PC-3 (cell line): ENCODE measurements at regions not wholly inside any gene's neighbourhood (a gene's known extent, or its start where the extent isn't known, plus 50 kb on each side); places are given as distances from the start of the nearest gene placed in this dataset.

Experiments
- ATAC-seq: fragments of 200-7000 bp; cut with Tn5 transposase; 2 replicates; pipeline ENCODE4 v1.9.1; 2020; ENCODE audit warnings: mild to moderate bottlenecking, moderate library complexity
- BruUV-seq: library from RNA; stranded (reverse); fragments of 400-500 nt; replicated peaks from 2 replicates; lab custom pipeline; 2021; lab: Mats Ljungman, UMichigan
- CTCF ChIA-PET: fragments of 300-600 bp; sonication (Branson Sonifier 250); formaldehyde crosslinking; loops from one replicate; lab custom pipeline; 2022; ENCODE audit warnings: antibody characterized with exemption; lab: Charles Lee
- POLR2A ChIA-PET: fragments of 300-600 bp; sonication (Branson Sonifier 250); formaldehyde crosslinking; loops from one replicate; lab custom pipeline; 2022; ENCODE audit warnings: antibody characterized with exemption; ENCODE audit not compliant: unreplicated experiment; lab: Charles Lee
- DNase-seq: peaks from one replicate; pipeline ENCODE4 v3.0.0-alpha.2; 2015
- H2AFZ ChIP-seq: fragments of 300-600 bp; sonication (generic); 2 replicates; pipeline ENCODE4 v1.6.0; 2016; ENCODE audit warnings: antibody characterized with exemption, low read length
- H3F3A ChIP-seq: fragments of 300-600 bp; sonication (generic); one replicate; pipeline ENCODE4 v1.6.0; 2017; ENCODE audit warnings: antibody characterized with exemption, low read length, control low read depth, mild to moderate bottlenecking; ENCODE audit not compliant: unreplicated experiment
- H3K27ac ChIP-seq: fragments of 300-600 bp; sonication (generic); 2 replicates; pipeline ENCODE4 v1.5.1; 2016; ENCODE audit warnings: mild to moderate bottlenecking, low read length
- H3K27me3 ChIP-seq: fragments of 300-600 bp; sonication (generic); 2 replicates; pipeline ENCODE4 v1.6.1; 2016; ENCODE audit warnings: low read length, mixed read lengths
- H3K36me3 ChIP-seq: fragments of 300-600 bp; sonication (generic); 2 replicates; pipeline ENCODE4 v1.6.1; 2016; ENCODE audit warnings: low read depth, mixed run types, low read length, mixed read lengths
- H3K4me1 ChIP-seq: fragments of 300-600 bp; sonication (generic); 2 replicates; pipeline ENCODE4 v1.5.1; 2016; ENCODE audit warnings: low read length; ENCODE audit not compliant: insufficient read depth
- H3K4me2 ChIP-seq: fragments of 300-600 bp; sonication (generic); 2 replicates; pipeline ENCODE4 v1.6.0; 2016; ENCODE audit warnings: low read length
- H3K4me3 ChIP-seq: fragments of 300-600 bp; sonication (generic); 2 replicates; pipeline ENCODE4 v1.5.1; 2016; ENCODE audit warnings: mild to moderate bottlenecking, low read length, mixed read lengths
- H3K79me2 ChIP-seq: fragments of 300-600 bp; sonication (generic); 2 replicates; pipeline ENCODE4 v1.6.1; 2017; ENCODE audit warnings: low read length, mixed read lengths
- H3K9ac ChIP-seq: fragments of 300-600 bp; sonication (generic); 2 replicates; pipeline ENCODE4 v1.6.0; 2016; ENCODE audit warnings: mild to moderate bottlenecking, low read length
- H3K9me2 ChIP-seq: fragments of 300-600 bp; sonication (generic); replicated peaks from 2 replicates; pipeline ENCODE4 v1.6.1; 2016; ENCODE audit warnings: mixed run types, low read length, mixed read lengths
- H3K9me3 ChIP-seq: fragments of 300-600 bp; sonication (generic); 2 replicates; pipeline ENCODE4 v1.6.1; 2016; ENCODE audit warnings: low read length, mixed read lengths
- H4K20me1 ChIP-seq: fragments of 300-600 bp; sonication (generic); 2 replicates; pipeline ENCODE4 v1.6.1; 2016; ENCODE audit warnings: low read length, mixed read lengths
- CTCF ChIP-seq: fragments of 300-600 bp; sonication (generic); conservative IDR thresholded peaks from 2 replicates; pipeline ENCODE4 v1.5.1; 2017; ENCODE audit warnings: antibody characterized with exemption, low read depth, mild to moderate bottlenecking, low read length
- EZH2 ChIP-seq: fragments of 300-600 bp; sonication (generic); IDR thresholded peaks from one replicate; pipeline ENCODE4 v1.6.1; 2017; ENCODE audit warnings: antibody characterized with exemption, mild to moderate bottlenecking, low read length; ENCODE audit not compliant: unreplicated experiment
- EZH2phosphoT487 ChIP-seq: fragments of 300-600 bp; sonication (generic); IDR thresholded peaks from 2 replicates; pipeline ENCODE4 v1.6.1; 2018; ENCODE audit warnings: mild to moderate bottlenecking, antibody characterized with exemption, low read length, borderline replicate concordance
- intact Hi-C: fragments of 100-400 bp; cut with micrococcal nuclease; formaldehyde crosslinking; loops from 2 replicates; pipeline ENCODE4 v1.9.0; 2023

GRCh38 chr14:28102814-28103213, 663.8 kb upstream of the FOXG1 start:
- Histone ChIP-seq H3K9ac (no peak overlapping the region), H3K4me1 (0 out of 2 replicates have a peak, but pooled peaks cover 4% of the 10 kb centered on the region), H3K4me2 (peak overlapping the region; percentile 10; the same call in 1 of the 2 replicates), H3K9me3 (no peaks in the 10 kb centered on the region), H3K79me2 (no peaks in the 10 kb centered on the region), H3K36me3 (no peaks in the 10 kb centered on the region), H3K9me2 (no peaks in the 10 kb centered on the region), H4K20me1 (no peaks in the 10 kb centered on the region), H2AFZ (no peak overlapping the region), H3K4me3 (no peak overlapping the region), H3K27me3 (no peaks in the 10 kb centered on the region), H3F3A (no peaks in the 10 kb centered on the region), H3K27ac (peak overlapping the region; percentile 10; the same call in 1 of the 2 replicates)
- POLR2A ChIA-PET: interaction anchor here (0.6 kb wide), 1 partner anchor 1100 kb away, joined by 6 read pairs; no protein-coding TSS in a partner anchor
- TF ChIP-seq CTCF: no peak
- no peak for TF ChIP-seq EZH2phosphoT487
- TF ChIP-seq EZH2: no peak
- peak; percentile 99 for ATAC-seq
- intact Hi-C loops: no loop called here
- CTCF ChIA-PET: no interaction called here
- DNase-seq: peak; percentile 69
- BruUV-seq: no TSS peak

GRCh38 chr14:28113311-28113710, 653.3 kb upstream of the FOXG1 start:
- H3K27me3 ChIP-seq: no peaks in the 10 kb centered on the region
- no peaks in the 10 kb centered on the region for H3K36me3 ChIP-seq
- H3K4me3 ChIP-seq: no peak overlapping the region
- no peaks in the 10 kb centered on the region for H3K9me3 ChIP-seq
- POLR2A ChIA-PET: no interaction called here
- no peaks in the 10 kb centered on the region for H3K4me1 ChIP-seq
- no peak for DNase-seq
- H3K4me2 ChIP-seq: no peak overlapping the region
- no peak overlapping the region for H3K9ac ChIP-seq
- CTCF ChIA-PET: no interaction called here
- H2AFZ ChIP-seq: no peak overlapping the region
- no peak for ATAC-seq
- TF ChIP-seq EZH2phosphoT487 (no peak), EZH2 (no peak), CTCF (no peak)
- no TSS peak for BruUV-seq
- no peaks in the 10 kb centered on the region for H3F3A ChIP-seq
- no peaks in the 10 kb centered on the region for H3K9me2 ChIP-seq
- intact Hi-C loops: no loop called here
- H4K20me1 ChIP-seq: no peaks in the 10 kb centered on the region
- H3K27ac ChIP-seq: no peak overlapping the region
- no peaks in the 10 kb centered on the region for H3K79me2 ChIP-seq

- H3K4me3 ChIP-seq: no peak overlapping the region
- DNase-seq (no peak), ATAC-seq (peak; percentile 44; the same call in 1 of the 2 replicates)
- ChIA-PET CTCF (interaction anchor here (0.6 kb wide), 1 partner anchor 164 kb away, joined by 3 read pairs; no protein-coding TSS in a partner anchor), POLR2A (no interaction called here)
- no peaks in the 10 kb centered on the region for H3K9me3 ChIP-seq
- H3K79me2 ChIP-seq: no peaks in the 10 kb centered on the region
- H3K4me1 ChIP-seq: no peaks in the 10 kb centered on the region
- no peaks in the 10 kb centered on the region for H4K20me1 ChIP-seq
- intact Hi-C loops: no loop called here
- no peaks in the 10 kb centered on the region for H3F3A ChIP-seq
- no peak overlapping the region for H3K27ac ChIP-seq
- TF ChIP-seq CTCF (0 out of 2 replicates have a peak, but pooled peaks have one; percentile 31), EZH2 (no peak)
- H3K9me2 ChIP-seq: no peaks in the 10 kb centered on the region
- H3K27me3 ChIP-seq: no peaks in the 10 kb centered on the region
- no peak overlapping the region for H3K9ac ChIP-seq
- H3K4me2 ChIP-seq: no peak overlapping the region
- no TSS peak for BruUV-seq
- H3K36me3 ChIP-seq: no peaks in the 10 kb centered on the region
- H2AFZ ChIP-seq: no peak overlapping the region
Measured at GRCh38 chr14:28116716-28117115, 649.9 kb upstream of the FOXG1 start.
